Astrocyte (in vitro differentiated cells and primary cell): ENCODE measurements at regions not wholly inside any gene's neighbourhood (a gene's known extent, or its start where the extent isn't known, plus 50 kb on each side); places are given as distances from the start of the nearest gene placed in this dataset.

Experiments used
- EZH2 ChIP-seq: IDR thresholded peaks from 2 replicates; pipeline ENCODE4 v1.6.1; 2012; ENCODE audit warnings: mild to moderate bottlenecking, low read length, inconsistent platforms; ENCODE audit not compliant: insufficient read depth
- TF ChIP-seq, protein P1 (sequence below): IDR thresholded peaks from 2 replicates; pipeline ENCODE4 v1.5.1; 2011; ENCODE audit warnings: low read depth, mild to moderate bottlenecking, inconsistent platforms, low read length, moderate library complexity; ENCODE audit not compliant: insufficient read depth

DNA sequence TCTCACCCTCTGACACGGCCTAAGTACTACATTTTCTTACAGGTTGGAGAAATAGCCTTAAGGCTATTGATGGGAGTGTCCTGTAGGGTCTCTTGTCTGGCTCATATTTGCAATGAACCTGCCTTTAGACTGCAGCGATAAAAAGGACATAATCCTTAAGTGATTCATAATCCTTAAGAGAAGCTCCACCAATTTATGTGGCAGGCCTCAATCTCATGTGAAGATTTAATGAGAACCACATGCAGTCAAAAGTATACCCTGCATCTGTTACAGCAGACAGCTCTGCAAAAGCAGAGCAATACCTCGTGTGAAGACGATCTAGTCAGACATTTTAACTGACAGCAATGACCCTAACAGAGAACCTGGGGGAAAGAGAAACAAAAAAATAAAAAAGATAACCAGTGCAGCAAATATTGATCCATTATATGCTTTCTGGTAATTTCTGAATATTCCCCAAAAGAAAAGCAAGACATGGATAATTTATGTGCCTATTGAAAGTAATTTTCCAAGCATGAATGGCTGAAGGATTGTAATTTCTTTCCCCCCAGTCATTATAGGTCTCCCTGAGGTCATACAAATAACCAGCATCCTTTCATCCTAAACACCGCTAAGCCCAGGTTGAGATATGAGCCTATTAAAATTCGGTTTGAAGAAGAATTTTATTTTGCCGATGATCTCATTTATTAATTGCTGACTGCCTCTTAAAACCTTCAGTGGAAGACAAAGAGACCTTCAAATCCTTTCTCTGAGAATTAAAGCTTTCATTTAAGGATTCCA lies 321.8 kb upstream of the NBEA start:
- TF ChIP-seq, protein P1, sequence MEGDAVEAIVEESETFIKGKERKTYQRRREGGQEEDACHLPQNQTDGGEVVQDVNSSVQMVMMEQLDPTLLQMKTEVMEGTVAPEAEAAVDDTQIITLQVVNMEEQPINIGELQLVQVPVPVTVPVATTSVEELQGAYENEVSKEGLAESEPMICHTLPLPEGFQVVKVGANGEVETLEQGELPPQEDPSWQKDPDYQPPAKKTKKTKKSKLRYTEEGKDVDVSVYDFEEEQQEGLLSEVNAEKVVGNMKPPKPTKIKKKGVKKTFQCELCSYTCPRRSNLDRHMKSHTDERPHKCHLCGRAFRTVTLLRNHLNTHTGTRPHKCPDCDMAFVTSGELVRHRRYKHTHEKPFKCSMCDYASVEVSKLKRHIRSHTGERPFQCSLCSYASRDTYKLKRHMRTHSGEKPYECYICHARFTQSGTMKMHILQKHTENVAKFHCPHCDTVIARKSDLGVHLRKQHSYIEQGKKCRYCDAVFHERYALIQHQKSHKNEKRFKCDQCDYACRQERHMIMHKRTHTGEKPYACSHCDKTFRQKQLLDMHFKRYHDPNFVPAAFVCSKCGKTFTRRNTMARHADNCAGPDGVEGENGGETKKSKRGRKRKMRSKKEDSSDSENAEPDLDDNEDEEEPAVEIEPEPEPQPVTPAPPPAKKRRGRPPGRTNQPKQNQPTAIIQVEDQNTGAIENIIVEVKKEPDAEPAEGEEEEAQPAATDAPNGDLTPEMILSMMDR, result no peak
- TF ChIP-seq EZH2, result no peak
